HG02943 (cell line): ENCODE measurements at regions not wholly inside any gene's neighbourhood (a gene's known extent, or its start where the extent isn't known, plus 50 kb on each side); places are given as distances from the start of the nearest gene placed in this dataset.

Experiments
- ATAC-seq: cut with Tn5 transposase; IDR thresholded peaks from one replicate; pipeline ENCODE4 v1.9.1; 2021; ENCODE audit warnings: mild to moderate bottlenecking, low read depth, moderate library complexity; ENCODE audit not compliant: unreplicated experiment

DNA sequence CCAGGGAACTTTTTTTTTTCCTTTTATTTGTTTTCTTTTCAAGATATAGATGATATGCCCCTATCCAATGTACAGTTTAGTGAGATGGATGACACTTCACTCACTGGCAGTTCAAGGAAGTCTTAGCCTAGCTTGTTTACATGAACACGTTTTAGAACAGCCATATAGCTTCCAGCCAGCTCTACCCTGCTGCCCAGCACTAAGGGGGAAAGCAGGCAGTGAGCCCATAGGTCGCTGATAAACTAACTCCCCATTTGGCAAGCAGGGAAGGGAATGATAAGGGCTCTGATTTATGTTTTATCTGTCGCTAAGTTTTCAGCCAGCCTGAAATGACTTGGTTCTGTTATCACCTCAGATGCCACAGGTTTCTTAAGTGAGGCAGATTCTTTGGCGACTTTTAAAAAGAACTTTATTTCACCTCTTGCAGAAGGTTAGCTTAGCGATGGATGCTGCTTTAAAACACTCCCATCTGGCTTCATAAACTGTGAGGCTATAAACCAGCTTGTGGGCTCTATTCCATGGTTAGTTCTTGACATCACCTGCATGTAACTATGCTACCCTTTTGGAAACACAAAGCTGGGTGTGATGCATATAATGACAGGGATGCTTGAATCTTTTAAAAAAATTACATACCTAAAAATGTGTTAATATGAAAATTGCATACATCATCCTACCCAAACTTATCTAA is 348.4 kb downstream of the FBXO8 start:
- no peak for ATAC-seq

DNA sequence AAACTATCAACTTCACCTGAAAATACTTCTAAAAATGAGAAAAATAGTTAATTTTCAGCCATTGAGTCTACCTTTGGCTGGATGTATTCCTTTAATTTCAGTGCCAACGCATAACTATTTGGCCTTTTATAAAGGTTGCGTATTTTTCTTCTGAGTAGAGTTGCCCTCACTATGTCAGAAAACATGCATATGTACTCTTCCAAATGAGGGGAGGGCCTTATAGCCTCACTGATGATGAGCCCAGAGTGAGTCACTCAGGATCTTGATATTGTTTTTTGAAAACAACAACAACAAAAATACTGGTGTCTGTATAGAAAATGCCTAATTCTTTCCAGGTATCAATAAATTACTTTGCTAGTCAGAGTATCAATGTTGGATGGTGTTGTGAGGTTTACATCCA is 349.3 kb downstream of the FBXO8 start:
- no peak for ATAC-seq

DNA sequence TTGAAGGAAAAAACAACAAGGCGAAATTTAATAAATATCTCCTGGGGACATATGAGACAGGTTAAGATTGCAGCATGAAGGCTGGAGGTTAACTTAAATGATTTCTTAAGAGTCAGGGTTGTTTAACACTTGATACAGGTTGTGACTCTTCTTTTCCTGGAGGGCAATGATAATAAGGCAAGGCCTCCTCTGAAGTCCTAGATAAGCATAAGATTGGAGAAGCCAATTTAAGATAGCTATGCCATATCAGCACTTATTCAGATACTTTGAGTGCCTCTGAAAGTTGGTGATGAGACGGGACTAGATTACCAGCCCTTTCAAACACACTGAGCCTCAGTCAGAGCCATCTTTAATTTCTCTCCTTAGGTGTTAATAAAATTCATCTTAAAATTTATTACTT is 350.8 kb downstream of the FBXO8 start:
- ATAC-seq, result no peak

DNA sequence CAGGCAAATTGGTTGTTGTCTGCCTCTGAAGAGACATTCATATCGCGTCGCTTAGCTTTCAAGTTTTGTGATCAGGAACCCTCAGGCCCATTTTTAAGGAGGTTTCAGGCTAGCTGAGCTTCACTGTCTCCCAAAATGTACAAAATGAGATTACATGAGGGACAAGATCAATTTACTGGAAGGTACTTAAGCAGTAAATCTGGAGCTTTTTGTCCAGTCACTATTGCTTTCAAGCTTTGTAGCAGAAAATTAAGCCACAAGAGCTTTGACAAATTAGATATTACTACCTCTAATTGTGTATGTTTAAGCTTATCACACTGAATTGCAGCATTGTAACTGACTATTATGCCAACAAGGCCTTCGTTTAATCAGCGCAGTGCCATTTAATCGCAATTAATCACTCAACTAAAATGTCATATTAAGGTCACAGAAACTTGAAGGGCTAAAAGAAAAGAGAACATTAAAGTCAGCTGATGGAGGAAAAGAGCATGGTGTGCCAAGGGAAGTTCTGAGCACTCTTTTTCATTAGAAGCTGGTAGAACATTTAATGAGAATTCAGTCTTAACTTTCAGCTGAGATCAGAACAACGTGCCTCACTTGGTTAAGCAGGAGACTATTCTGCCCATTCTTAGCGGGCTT is 353.0 kb downstream of the FBXO8 start:
- no peak for ATAC-seq

DNA sequence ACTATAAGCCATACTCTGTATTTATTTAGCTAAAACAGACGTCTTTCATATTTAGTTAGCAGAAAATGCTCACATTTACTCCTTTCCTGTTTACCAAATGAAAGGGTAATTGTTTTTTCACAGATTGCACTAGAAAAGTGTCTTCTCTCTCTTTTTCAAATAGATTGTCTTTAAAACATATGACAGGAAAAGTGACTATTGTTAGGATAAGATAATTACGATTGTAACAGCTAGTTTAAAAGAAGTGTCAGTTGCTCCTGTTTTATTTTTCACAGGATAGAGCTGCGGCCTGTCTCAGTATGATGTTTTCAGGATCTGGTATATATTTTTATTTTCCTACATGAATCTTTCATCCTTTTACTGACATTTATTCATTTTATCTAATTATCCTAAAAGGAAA is 353.5 kb downstream of the FBXO8 start:
- ATAC-seq, result no peak

DNA sequence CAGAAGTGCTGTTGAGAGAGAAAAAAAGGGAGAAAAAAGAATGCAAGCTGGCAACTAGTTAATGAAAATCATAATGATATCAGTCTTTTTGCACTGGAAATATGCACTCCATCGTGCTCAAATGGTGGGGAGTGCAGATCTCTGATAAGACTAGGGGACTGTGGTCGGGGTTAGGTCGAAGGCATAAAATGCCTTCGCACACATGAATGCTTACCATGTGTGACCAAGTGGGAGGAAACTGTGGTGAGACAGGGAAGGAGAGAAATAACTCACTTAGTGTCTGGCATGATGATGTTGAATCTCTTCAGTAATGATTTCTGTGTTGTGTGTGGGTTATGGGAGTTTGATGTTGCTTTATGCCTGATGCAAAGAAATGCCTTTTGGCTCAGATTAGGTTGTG is 358.9 kb downstream of the FBXO8 start:
- peak; percentile 59 for ATAC-seq

DNA sequence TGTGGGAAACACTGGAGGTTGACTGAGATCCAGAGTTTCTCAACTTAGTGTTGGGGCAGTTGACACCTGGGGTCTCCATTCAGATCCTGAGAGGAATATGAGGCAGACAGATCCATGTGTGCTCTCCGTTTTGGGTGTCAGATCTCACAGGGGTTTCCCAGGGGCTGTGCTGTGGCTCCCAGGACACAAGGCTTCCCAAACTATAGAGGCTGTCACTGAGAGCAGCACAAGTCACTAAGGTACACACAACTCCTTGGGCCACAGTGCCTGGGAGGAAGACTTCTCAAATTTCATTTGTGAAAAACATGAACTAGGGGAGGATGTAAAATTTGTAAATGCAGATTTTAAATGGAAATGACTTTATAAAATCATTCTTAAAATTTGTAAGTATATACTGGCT is 363.6 kb downstream of the FBXO8 start:
- ATAC-seq, result no peak

DNA sequence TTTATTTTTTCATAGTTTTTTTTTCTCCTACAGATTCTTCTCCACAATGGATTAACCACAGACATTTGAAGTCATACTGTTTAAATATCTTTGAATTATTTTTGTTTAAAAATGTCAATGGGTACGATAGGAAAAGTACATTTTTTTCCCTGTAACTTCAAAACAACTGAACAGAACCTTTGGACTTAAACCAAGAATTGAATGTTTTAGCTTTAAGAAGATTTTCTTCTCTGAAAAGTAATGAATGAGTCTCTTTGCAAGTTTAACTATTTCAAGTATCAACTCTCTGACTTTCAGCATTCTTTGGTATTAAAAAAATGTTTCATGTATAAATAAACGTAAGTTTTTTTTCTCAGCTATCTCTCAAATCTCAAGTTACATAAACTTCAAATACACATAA is 364.3 kb downstream of the FBXO8 start:
- no peak for ATAC-seq

DNA sequence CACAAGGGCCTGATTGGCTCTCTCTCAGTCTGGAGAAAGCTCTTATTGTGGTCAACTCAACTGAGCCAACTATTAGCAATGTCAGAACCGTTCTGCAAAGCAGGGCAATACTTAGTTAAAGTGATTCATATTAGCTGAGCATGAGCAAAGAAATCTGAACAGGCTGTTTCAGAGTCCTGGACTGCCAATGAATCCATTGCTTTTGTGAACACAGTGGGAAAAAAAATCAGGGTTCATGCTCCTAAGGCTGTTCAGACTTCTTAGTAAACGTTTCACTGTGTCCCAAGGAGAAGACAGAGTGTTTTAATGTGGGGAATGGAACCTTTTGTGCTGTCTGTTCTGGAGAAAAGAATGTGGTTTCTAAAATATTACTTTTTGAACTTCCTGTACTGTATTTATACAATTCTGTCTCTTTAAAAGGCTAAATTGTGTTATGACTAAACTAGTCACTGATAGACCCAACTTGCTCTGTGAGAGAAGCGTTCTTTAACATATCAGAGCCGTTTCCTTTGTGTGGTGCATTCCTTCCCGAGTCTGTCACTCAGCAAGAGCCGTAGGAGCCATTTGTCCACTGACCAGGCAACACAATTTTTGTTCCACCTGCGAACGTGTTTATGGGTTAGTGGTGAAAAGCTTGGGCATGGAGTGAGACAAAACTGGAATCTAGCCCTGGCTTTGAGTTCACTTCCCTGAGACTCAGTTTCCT is 366.1 kb downstream of the FBXO8 start:
- no peak for ATAC-seq

DNA sequence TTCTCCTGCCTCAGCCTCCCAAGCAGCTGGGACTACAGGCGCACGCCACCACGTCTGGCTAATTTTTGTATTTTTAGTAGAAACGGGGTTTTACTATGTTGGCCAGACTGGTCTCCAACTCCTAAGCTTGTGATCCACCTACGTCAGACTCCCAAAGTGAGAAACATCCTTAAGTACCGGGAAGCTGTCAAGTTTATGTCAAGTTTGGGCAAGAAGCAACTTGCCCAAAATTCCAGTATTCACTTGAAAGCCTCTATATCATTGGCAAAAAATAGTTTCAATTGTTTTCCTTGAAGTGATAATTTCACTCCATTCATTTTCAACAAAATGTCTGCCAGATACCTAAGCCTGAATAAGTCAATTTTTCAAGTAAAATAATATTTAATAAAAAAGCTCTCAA is 370.0 kb downstream of the FBXO8 start:
- no peak for ATAC-seq

DNA sequence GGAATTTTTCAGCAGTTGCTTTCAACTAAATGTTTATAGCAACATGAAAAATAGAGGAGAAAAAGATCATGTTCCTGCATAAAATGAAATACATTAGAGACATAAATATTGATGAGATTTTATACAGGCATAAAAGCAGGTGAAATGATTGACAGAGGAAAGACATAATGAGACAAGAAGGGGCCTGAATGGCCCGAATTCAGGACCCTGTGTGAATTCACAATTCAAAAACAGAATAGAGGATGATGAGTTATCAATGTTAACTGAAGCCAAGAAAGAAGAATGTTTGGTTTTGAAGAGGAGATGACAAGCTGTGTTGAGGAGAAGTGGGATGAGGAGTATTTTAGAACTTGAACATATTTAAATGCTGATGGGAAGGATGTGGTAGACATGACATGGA is 371.1 kb downstream of the FBXO8 start:
- ATAC-seq, result no peak

DNA sequence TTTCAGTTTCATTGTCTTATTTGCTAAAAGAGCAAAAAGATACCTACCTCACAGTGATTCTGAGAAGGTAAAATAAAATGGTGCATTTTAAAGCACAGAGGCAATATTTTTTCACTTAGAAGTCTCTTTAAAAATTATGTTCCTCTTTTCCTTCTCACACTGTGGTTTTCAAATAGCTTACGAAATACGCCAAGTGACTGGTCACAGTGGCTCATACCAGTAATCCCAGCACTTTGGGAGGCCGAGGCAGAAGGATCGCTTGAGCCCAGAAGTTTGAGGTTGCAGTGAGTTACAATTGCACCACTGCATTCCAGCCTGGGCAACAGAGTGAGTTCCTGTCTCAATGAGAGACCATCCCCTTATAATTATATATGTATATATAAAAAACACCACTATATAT is 372.6 kb downstream of the FBXO8 start:
- no peak for ATAC-seq

DNA sequence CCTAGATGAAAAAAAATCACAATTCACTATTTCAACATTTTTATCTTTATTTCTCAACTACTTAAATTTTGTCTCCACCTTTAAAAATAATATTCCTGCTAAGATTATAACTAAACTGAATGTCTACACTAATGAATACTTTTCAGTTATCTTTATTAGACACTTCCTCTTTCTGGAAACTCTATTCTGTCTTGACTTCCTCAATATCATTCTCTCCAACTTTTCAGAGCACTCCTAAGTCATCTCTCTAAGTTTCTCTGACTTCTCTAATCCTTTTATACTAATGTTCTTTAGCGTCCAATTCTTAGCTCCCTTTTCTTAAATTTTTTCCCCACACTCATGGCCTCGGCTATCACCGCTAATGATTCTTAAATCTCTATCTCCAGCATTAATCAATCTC is 374.2 kb downstream of the FBXO8 start:
- no peak for ATAC-seq

DNA sequence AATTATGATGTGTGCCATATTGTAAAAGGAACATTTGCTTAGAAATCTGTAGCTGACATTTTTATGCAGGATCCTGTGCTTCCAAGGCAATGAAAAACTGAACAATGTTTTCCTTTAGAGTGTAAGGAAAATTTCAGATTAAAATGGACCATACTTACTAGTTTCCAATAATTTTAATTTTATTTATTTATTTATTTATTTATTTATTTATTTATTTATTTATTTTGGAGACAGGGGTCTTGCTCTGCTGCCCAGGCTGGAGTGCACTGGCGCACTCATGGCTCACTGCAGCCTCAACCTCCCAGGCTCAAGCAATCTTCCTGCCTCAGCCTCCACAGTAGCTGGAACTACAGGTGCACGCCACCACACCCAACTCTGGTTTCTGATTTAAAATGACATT is 369.8 kb upstream of the HAND2 start:
- ATAC-seq, result no peak

DNA sequence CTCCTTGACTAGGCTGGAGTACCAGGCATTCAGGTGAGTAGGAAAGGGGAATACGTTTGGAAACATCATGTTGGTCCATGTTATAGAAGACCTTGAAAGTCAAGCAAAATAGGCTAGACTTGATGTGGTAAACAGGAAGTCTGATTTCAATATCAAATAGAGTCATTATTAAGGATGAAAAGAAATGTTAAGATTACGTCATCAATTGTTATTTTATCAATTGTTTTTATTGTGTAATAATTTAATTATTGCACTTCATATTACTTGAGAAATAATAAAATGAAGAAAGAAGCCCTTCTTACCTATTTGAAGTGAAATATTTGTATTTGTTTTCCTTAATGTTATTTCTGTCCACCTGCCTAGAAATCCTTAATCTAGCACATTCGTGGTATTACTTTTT is 361.0 kb upstream of the HAND2 start:
- ATAC-seq, result no peak

DNA sequence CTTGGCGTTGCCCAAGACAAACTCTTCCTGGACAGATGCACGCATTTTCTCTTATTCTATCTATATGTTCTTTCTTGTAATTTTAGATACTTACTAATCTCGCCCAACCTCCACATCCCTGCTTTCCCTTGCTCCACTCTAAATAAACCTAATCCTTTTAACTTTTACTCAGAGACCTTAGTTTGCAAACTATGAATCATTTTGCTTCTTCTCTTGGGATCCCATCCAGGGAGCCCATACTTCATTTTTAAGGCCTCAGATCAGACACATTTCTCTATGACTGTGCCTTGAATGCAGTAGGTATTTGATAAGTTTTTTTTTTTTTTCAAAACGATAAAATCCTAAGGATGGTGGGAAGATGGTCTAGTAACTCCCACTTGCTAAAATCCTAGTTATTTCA is 353.8 kb upstream of the HAND2 start:
- no peak for ATAC-seq

DNA sequence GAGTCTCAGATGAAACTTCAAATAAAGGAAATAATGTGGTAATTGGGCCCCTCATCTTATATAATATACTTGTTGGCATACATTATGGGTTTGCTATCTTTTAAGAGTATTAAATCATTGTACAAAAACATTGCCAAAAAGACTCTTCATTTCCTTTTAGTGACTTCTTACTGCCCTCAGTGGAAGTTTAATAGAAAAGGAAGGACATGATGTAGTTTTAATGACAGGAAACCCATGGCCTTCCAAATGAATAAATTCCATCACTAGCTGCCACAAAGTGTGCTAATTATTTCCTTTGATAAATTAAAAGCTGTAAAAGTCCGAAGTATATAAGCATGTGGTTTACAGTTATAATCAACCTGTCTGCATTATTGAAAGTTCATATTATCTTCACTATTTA is 350.9 kb upstream of the HAND2 start:
- no peak for ATAC-seq

DNA sequence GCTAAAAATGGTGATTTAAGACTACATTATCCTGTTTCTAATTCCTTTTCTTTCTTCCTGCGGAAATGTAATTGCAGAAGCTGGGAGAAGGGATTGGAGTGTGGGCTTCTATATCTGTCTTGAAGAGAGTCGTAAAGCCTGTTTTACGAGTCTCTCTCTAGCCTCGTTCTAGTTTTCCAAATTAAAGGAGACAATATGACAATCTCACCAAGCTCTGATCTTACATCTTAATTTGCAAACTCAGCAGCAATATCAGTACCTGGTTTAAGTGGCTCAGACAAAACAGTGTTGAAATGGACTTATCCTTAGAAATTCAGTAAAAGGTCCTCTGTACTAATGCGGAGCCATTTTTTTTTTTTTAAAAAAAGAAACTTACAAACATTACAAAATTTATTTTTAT is 349.5 kb upstream of the HAND2 start:
- ATAC-seq, result no peak

DNA sequence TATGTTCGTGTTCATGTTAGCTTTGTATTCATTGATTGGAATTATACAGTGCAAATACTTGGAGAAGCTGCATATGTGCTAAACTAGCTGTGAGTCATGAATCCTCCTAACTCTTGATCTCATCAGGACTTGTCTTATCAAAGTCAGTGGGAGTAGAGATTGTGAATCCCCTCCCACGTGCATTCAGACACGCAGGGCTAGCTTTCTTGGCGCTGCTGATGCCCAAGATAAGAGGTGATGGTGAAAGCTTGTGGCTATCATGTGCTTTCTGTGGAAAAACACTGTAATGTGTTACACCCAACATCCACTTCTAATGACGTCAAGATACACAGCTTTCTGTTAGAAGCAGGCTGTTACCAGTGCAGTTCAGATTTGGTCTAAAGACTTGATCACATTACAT is 348.7 kb upstream of the HAND2 start:
- no peak for ATAC-seq

DNA sequence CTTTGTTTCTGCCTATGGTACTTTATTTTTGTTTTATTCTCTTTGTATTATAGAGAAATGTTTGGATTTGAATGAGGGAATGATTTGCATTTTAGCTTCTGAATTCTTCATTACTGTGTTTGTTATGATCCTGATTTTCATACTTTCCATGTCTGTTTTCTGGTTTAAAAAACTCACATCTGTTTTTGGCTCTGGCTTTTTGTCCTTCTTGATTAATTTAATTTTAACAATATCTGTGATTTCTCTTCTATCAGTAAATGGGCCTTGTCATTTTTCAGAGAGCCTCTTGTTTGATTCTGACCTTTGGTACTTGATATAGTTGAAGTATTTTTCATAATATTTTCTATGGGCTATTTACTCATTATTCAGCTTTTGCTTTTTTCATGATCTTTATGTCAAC is 341.6 kb upstream of the HAND2 start:
- ATAC-seq, result no peak

DNA sequence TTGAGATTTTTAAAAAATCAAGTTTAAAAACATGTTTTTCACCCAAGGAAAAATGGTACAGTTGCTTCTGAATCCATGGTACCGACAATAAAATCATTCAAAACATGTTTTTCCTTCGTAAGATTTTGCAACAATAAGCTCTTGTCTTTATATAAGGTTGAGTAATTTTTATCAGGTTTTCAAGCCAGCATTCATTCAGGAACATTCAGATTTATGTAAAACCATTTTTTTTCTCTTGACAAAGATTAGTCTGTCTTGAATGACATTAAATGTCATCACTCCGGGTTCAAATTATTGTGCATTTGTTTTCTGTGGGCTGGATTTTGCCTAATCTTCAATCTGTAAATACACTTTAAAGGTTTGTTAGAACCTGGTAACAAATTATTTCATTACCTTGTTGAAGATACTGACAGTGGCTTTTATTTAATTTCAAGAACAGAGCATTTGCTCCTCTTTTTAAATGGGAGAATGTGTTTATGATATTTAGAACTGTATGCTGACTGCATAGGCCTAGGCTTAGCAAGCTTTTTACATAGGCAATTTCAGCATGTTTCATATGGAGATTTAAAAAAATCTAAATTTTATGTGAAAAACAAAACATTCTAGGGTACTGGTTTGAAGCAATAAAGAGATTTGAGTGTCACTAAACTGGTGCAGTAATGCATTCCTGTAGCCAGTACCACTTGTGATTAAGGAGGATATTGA is 336.4 kb upstream of the HAND2 start:
- no peak for ATAC-seq
